ENCODE measurements at regions not wholly inside any gene's neighbourhood (a gene's known extent, or its start where the extent isn't known, plus 50 kb on each side); places are given as distances from the start of the nearest gene placed in this dataset.

DNA sequence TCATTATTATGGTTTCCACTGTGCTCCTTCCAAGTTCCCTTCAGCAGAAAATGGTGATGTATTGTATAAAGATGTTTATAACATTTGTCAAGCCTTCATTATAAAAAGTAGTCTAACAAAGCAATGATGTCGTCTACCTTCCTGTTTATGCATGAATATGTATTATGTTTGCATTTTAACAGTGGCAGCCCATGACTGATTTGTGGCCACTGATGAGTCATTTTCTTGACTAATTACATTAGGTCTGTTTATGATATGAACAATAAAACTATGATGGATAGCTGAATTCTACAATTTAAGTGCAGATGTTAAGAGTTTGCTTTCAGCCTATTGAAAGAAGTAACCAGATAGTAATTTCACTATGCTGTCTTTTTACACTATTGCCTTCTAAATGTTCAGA lies 75.4 kb upstream of the ADAMTS19 start (continued):
- TF ChIP-seq ZNF350 (tag by site-specific recombination; IDR thresholded peaks at IDR 0.05) (0 out of 2 replicates have a peak, but pooled peaks have one; percentile 37), ZNF837 (tag by site-specific recombination; IDR thresholded peaks at IDR 0.05) (no peak)
- TF ChIP-seq, protein P1, sequence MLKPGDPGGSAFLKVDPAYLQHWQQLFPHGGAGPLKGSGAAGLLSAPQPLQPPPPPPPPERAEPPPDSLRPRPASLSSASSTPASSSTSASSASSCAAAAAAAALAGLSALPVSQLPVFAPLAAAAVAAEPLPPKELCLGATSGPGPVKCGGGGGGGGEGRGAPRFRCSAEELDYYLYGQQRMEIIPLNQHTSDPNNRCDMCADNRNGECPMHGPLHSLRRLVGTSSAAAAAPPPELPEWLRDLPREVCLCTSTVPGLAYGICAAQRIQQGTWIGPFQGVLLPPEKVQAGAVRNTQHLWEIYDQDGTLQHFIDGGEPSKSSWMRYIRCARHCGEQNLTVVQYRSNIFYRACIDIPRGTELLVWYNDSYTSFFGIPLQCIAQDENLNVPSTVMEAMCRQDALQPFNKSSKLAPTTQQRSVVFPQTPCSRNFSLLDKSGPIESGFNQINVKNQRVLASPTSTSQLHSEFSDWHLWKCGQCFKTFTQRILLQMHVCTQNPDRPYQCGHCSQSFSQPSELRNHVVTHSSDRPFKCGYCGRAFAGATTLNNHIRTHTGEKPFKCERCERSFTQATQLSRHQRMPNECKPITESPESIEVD (tag by site-specific recombination; IDR thresholded peaks at IDR 0.05), result peak; percentile 64

DNA sequence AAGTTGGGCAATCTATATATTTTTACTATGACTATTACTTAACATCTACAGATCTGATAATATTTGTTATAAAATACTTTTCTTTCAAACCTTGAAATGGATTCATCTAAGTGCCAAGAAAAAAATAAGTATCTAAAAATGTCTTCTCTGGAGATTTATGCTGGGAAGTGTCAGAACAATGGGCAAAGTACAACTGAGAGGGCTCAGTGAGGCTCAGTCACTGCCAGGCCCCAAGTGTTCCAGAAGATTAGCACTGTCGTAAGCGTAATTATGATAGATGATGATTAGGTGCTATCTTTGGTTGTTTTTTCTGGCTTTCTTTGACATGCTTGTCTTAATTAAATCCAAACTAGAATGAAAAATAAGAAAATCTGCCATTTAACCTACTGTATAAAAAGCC lies 72.2 kb upstream of the ADAMTS19 start:
- Histone ChIP-seq H3K4me3 (ENCODE audit: low read depth, low read length) (no peak overlapping the region), H3K9me3 (ENCODE audit: control insufficient read depth, insufficient read depth, low read depth, low read length) (no peaks in the 10 kb centered on the region), H3K27ac (ENCODE audit: extremely low read depth, low read depth, low read length) (no peak overlapping the region), H3K36me3 (ENCODE audit: control insufficient read depth in 2 of 2, insufficient read depth in 1 of 2, low read length in 2 of 2) (no peaks in the 10 kb centered on the region), H3K4me1 (ENCODE audit: control insufficient read depth, insufficient read depth, low read length) (no peaks in the 10 kb centered on the region)
- ChIA-PET POLR2A (no interaction called here), CTCF (interaction anchor here (0.7 kb wide), 1 partner anchor 36 kb away, joined by 3 read pairs; no protein-coding TSS in a partner anchor)
- no peak for TF ChIP-seq SETDB1 (IDR thresholded peaks at IDR 0.05; ENCODE audit: insufficient read length, low read length)
- no peak for TF ChIP-seq GFI1B (tag by site-specific recombination; IDR thresholded peaks at IDR 0.05)
- no peak for TF ChIP-seq ZBTB21 (tag by site-specific recombination; IDR thresholded peaks at IDR 0.05)
- TF ChIP-seq, protein P2, sequence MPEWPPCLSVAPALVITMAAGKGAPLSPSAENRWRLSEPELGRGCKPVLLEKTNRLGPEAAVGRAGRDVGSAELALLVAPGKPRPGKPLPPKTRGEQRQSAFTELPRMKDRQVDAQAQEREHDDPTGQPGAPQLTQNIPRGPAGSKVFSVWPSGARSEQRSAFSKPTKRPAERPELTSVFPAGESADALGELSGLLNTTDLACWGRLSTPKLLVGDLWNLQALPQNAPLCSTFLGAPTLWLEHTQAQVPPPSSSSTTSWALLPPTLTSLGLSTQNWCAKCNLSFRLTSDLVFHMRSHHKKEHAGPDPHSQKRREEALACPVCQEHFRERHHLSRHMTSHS (tag by site-specific recombination; IDR thresholded peaks at IDR 0.05), result no peak
- TF ChIP-seq ZNF184 (tag by site-specific recombination; IDR thresholded peaks at IDR 0.05), result no peak
- TF ChIP-seq ZNF202 (tag by site-specific recombination; IDR thresholded peaks at IDR 0.05; ENCODE audit: borderline replicate concordance), result no peak
- TF ChIP-seq, protein P3, sequence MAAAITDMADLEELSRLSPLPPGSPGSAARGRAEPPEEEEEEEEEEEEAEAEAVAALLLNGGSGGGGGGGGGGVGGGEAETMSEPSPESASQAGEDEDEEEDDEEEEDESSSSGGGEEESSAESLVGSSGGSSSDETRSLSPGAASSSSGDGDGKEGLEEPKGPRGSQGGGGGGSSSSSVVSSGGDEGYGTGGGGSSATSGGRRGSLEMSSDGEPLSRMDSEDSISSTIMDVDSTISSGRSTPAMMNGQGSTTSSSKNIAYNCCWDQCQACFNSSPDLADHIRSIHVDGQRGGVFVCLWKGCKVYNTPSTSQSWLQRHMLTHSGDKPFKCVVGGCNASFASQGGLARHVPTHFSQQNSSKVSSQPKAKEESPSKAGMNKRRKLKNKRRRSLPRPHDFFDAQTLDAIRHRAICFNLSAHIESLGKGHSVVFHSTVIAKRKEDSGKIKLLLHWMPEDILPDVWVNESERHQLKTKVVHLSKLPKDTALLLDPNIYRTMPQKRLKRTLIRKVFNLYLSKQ (tag by site-specific recombination; IDR thresholded peaks at IDR 0.05; ENCODE audit: borderline replicate concordance), result no peak
- TF ChIP-seq ZNF350 (tag by site-specific recombination; IDR thresholded peaks at IDR 0.05), result no peak
- no peak for TF ChIP-seq ZNF266 (tag by site-specific recombination; IDR thresholded peaks at IDR 0.05; ENCODE audit: low read depth)
- TF ChIP-seq ZNF341 (tag by site-specific recombination; IDR thresholded peaks at IDR 0.05; ENCODE audit: low read depth), result no peak
- no peak for TF ChIP-seq ZNF510 (tag by site-specific recombination; IDR thresholded peaks at IDR 0.05; ENCODE audit: insufficient replicate concordance)
- no peak for TF ChIP-seq ZNF707 (tag by site-specific recombination; IDR thresholded peaks at IDR 0.05)
- TF ChIP-seq ZNF24 (tag by site-specific recombination; IDR thresholded peaks at IDR 0.05), result no peak
- no peak for TF ChIP-seq ZNF48 (tag by site-specific recombination; IDR thresholded peaks at IDR 0.05)
- TF ChIP-seq ZBTB8A (tag by site-specific recombination; IDR thresholded peaks at IDR 0.05), result no peak
- TF ChIP-seq ZNF132 (tag by site-specific recombination; IDR thresholded peaks at IDR 0.05; ENCODE audit: borderline replicate concordance), result no peak
- TF ChIP-seq ZSCAN16 (tag by site-specific recombination; IDR thresholded peaks at IDR 0.05), result no peak
- no peak for TF ChIP-seq ZNF157 (tag by site-specific recombination; IDR thresholded peaks at IDR 0.05)

DNA sequence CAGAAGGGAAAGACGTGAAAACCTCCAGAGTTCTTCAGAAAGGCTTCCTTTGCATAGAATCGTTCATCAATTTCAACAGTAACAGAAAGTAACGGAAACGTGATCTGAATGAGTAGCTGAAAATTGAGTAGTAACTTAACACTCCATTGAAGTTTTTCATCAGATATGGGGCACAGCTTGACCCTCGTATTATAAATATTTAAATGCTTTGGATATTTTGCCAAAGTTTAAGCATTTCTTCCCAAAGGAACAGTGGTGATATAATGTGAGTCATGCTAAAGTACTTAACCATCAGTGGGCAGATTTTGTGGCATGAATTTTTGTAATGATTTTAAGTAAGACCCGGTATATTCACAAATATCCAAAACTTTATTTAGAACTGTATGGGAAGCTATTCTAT lies 67.4 kb upstream of the ADAMTS19 start:
- TF ChIP-seq, protein P4, sequence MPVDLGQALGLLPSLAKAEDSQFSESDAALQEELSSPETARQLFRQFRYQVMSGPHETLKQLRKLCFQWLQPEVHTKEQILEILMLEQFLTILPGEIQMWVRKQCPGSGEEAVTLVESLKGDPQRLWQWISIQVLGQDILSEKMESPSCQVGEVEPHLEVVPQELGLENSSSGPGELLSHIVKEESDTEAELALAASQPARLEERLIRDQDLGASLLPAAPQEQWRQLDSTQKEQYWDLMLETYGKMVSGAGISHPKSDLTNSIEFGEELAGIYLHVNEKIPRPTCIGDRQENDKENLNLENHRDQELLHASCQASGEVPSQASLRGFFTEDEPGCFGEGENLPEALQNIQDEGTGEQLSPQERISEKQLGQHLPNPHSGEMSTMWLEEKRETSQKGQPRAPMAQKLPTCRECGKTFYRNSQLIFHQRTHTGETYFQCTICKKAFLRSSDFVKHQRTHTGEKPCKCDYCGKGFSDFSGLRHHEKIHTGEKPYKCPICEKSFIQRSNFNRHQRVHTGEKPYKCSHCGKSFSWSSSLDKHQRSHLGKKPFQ (tag by site-specific recombination; IDR thresholded peaks at IDR 0.05), result no peak
- no peak for TF ChIP-seq TRIM28 (IDR thresholded peaks at IDR 0.05; ENCODE audit: borderline replicate concordance, low read length)
- TF ChIP-seq, protein P5, sequence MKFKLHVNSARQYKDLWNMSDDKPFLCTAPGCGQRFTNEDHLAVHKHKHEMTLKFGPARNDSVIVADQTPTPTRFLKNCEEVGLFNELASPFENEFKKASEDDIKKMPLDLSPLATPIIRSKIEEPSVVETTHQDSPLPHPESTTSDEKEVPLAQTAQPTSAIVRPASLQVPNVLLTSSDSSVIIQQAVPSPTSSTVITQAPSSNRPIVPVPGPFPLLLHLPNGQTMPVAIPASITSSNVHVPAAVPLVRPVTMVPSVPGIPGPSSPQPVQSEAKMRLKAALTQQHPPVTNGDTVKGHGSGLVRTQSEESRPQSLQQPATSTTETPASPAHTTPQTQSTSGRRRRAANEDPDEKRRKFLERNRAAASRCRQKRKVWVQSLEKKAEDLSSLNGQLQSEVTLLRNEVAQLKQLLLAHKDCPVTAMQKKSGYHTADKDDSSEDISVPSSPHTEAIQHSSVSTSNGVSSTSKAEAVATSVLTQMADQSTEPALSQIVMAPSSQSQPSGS (tag by site-specific recombination; IDR thresholded peaks at IDR 0.05; ENCODE audit: low read depth), result no peak
- Histone ChIP-seq H3K36me3 (ENCODE audit: control insufficient read depth in 2 of 2, insufficient read depth in 1 of 2, low read length in 2 of 2) (no peaks in the 10 kb centered on the region), H3K4me1 (ENCODE audit: control insufficient read depth, insufficient read depth, low read length) (no peaks in the 10 kb centered on the region), H3K27ac (ENCODE audit: extremely low read depth, low read depth, low read length) (no peak overlapping the region), H3K9me3 (ENCODE audit: control insufficient read depth, insufficient read depth, low read depth, low read length) (no peaks in the 10 kb centered on the region), H3K4me3 (ENCODE audit: low read depth, low read length) (no peak overlapping the region)
- ChIA-PET CTCF (interaction anchor here (0.7 kb wide), 1 partner anchor 30 kb away, joined by 4 read pairs; no protein-coding TSS in a partner anchor), POLR2A (no interaction called here)

Data from HEK293 (cell line).